Endodermal cell (in vitro differentiated cells): ENCODE measurements at regions not wholly inside any gene's neighbourhood (a gene's known extent, or its start where the extent isn't known, plus 50 kb on each side); places are given as distances from the start of the nearest gene placed in this dataset.

Experiments used
- DNase-seq: peaks from one replicate; pipeline ENCODE4 v3.0.0-alpha.2; 2017
- H3K27ac ChIP-seq: 2 replicates; pipeline ENCODE4 v1.5.1; 2013; ENCODE audit warnings: mild to moderate bottlenecking, low read depth, low read length, moderate library complexity
- H3K27me3 ChIP-seq: 2 replicates; pipeline ENCODE4 v1.6.1; 2013; ENCODE audit warnings: mild to moderate bottlenecking, low read length, moderate library complexity; ENCODE audit not compliant: insufficient read depth, control insufficient read depth, poor library complexity, severe bottlenecking
- H3K36me3 ChIP-seq: 2 replicates; pipeline ENCODE4 v1.7.0; 2013; ENCODE audit warnings: mild to moderate bottlenecking, low read length, moderate library complexity; ENCODE audit not compliant: control insufficient read depth, insufficient read depth
- H3K4me1 ChIP-seq: one replicate; pipeline ENCODE4 v1.7.0; 2013; ENCODE audit warnings: low read length; ENCODE audit not compliant: control insufficient read depth, insufficient read depth
- H3K4me3 ChIP-seq: 2 replicates; pipeline ENCODE4 v1.5.1; 2013; ENCODE audit warnings: mild to moderate bottlenecking, low read length, moderate library complexity
- H3K9ac ChIP-seq: 2 replicates; pipeline ENCODE4 v1.6.1; 2013; ENCODE audit warnings: mild to moderate bottlenecking, low read length, moderate library complexity; ENCODE audit not compliant: poor library complexity, severe bottlenecking; ENCODE audit errors: extremely low read depth
- H3K9me3 ChIP-seq: 2 replicates; pipeline ENCODE4 v1.6.1; 2013; ENCODE audit warnings: mild to moderate bottlenecking, low read length, moderate library complexity; ENCODE audit not compliant: control insufficient read depth
- H3K27ac Mint-ChIP-seq: 2 replicates; pipeline ENCODE4 v1.8.0; 2020; ENCODE audit warnings: mixed read lengths
- H3K27me3 Mint-ChIP-seq: 2 replicates; pipeline ENCODE4 v1.8.0; 2021; ENCODE audit warnings: mild to moderate bottlenecking, mixed read lengths; ENCODE audit not compliant: insufficient read depth
- H3K36me3 Mint-ChIP-seq: 2 replicates; pipeline ENCODE4 v1.8.0; 2020; ENCODE audit warnings: low read depth, mixed read lengths
- H3K4me1 Mint-ChIP-seq: 2 replicates; pipeline ENCODE4 v1.8.0; 2020; ENCODE audit warnings: mixed read lengths
- H3K4me3 Mint-ChIP-seq: 2 replicates; pipeline ENCODE4 v1.8.0; 2020; ENCODE audit warnings: mild to moderate bottlenecking, moderate library complexity, mixed read lengths
- H3K9me3 Mint-ChIP-seq: 2 replicates; pipeline ENCODE4 v1.8.0; 2020; ENCODE audit warnings: mild to moderate bottlenecking, mixed read lengths
- WGBS, 2 experiments: methylation state at CpG; one replicate each; pipeline versions ENCODE4 v1.1.5 to v1.1.7; 2013; ENCODE audit warnings: missing lambda C conversion rate in 2 of 2, mixed read lengths in 1 of 2; ENCODE audit not compliant: insufficient coverage in 1 of 2, insufficient read length in 1 of 2; 5-methylcytosine and 5-hydroxymethylcytosine counted together
- TF ChIP-seq, protein P1 (sequence below): fragments of 200-600 bp; sonication (generic); conservative IDR thresholded peaks from 2 replicates; pipeline ENCODE4 v1.5.0; 2021; ENCODE audit warnings: antibody characterized with exemption, mild to moderate bottlenecking

DNA sequence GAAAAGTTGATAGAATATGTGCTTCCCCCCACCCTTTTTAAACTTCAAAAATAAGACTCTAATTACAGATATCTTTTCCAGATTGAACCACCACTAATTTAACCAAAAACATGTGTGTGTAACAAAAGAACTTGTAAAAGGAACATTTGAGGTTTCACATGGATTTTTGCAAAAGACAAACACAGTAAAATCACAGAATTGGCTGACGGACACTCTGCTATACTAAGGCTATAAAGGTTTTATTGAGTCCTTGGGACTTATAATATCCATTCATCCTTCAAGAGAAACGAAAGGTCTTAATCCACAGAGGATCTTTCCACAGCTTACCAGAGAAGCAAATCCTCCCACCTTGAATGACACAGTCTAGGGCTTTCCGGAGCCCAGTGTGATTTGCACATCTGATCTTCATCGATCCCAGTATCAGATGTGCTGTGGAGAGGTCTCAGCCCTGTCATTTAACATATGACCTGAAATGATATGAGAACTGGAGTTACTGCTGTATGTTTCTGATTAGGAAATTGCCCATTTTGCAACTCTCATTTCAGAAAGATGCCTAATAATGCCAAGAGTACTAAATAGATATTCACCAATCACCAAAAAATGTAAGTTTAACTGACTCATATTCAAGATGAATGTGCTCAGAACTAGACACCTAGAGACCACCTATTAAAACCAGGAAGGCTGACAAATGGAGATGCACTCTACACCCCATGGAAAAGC lies 256.5 kb upstream of the FBXL7 start:
- H3K27me3 Mint-ChIP-seq: no peaks in the 10 kb centered on the region

GRCh38 chr5:15241216-15241821 lies 258.7 kb upstream of the FBXL7 start:
- peaks cover 30% of the 10 kb centered on the region for H3K9me3 Mint-ChIP-seq
- Histone ChIP-seq H3K4me3 (no peak overlapping the region), H3K4me1 (no peaks in the 10 kb centered on the region), H3K36me3 (no peaks in the 10 kb centered on the region), H3K27ac (no peak overlapping the region), H3K9me3 (peaks cover 26% of the 10 kb centered on the region), H3K9ac (no peak overlapping the region), H3K27me3 (no peaks in the 10 kb centered on the region)
- TF ChIP-seq, protein P1, sequence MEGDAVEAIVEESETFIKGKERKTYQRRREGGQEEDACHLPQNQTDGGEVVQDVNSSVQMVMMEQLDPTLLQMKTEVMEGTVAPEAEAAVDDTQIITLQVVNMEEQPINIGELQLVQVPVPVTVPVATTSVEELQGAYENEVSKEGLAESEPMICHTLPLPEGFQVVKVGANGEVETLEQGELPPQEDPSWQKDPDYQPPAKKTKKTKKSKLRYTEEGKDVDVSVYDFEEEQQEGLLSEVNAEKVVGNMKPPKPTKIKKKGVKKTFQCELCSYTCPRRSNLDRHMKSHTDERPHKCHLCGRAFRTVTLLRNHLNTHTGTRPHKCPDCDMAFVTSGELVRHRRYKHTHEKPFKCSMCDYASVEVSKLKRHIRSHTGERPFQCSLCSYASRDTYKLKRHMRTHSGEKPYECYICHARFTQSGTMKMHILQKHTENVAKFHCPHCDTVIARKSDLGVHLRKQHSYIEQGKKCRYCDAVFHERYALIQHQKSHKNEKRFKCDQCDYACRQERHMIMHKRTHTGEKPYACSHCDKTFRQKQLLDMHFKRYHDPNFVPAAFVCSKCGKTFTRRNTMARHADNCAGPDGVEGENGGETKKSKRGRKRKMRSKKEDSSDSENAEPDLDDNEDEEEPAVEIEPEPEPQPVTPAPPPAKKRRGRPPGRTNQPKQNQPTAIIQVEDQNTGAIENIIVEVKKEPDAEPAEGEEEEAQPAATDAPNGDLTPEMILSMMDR: no peak
- 86 to 92% methylated on average over 1 of the region's 1 CpG for WGBS, 2 experiments
- no peak overlapping the region for H3K27ac Mint-ChIP-seq
- H3K4me3 Mint-ChIP-seq: no peak overlapping the region
- DNase-seq: no peak
- no peaks in the 10 kb centered on the region for H3K36me3 Mint-ChIP-seq
- H3K27me3 Mint-ChIP-seq: no peaks in the 10 kb centered on the region
- H3K4me1 Mint-ChIP-seq: no peaks in the 10 kb centered on the region

More for the DNA sequence above, 256.5 kb upstream of the FBXL7 start:
- DNase-seq: no peak
- no peaks in the 10 kb centered on the region for H3K4me1 Mint-ChIP-seq
- no peak overlapping the region for H3K4me3 Mint-ChIP-seq
- peaks cover 30% of the 10 kb centered on the region for H3K9me3 Mint-ChIP-seq
- no peak overlapping the region for H3K27ac ChIP-seq
- TF ChIP-seq, protein P1: no peak
- H3K9me3 ChIP-seq: peaks cover 34% of the 10 kb centered on the region
- H3K36me3 Mint-ChIP-seq: no peaks in the 10 kb centered on the region
- no peaks in the 10 kb centered on the region for H3K4me1 ChIP-seq
- H3K36me3 ChIP-seq: no peaks in the 10 kb centered on the region
- no peaks in the 10 kb centered on the region for H3K27me3 ChIP-seq
- H3K9ac ChIP-seq: no peak overlapping the region
- no peak overlapping the region for H3K27ac Mint-ChIP-seq
- H3K4me3 ChIP-seq: no peak overlapping the region
- WGBS, 2 experiments: 86 to 100% methylated on average over 1 to 4 of the region's 4 CpGs

DNA sequence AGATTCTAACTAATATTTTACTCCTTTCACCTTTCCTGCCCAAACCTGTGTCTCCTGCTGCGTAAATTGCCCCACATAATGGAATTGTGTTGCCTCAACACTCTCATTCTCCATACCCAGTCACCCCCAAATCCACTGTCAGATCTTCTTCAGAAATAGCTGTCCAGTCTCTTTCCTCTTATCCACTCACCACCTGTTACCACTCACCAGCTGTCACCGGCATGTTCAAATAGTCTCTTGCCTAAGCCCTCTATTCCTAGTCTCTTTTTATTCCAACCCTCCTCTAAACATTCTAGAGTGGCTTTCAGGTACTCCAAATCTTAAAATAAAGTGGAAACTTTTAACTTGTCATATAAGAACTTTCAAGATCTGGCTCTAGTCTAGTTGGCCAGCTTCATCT lies 262.0 kb upstream of the FBXL7 start:
- Mint-ChIP-seq H3K27ac (no peak overlapping the region), H3K9me3 (peaks cover 21% of the 10 kb centered on the region), H3K27me3 (no peaks in the 10 kb centered on the region), H3K4me3 (no peak overlapping the region), H3K36me3 (no peaks in the 10 kb centered on the region), H3K4me1 (peaks cover 4% of the 10 kb centered on the region)
- no peak for DNase-seq
- no peak overlapping the region for H3K9ac ChIP-seq
- H3K27ac ChIP-seq: no peak overlapping the region
- H3K36me3 ChIP-seq: no peaks in the 10 kb centered on the region
- no peak overlapping the region for H3K4me3 ChIP-seq
- H3K27me3 ChIP-seq: no peaks in the 10 kb centered on the region
- whole genome bisulfite sequencing, 2 experiments: 85 to 100% methylated on average over 1 to 2 of the region's 2 CpGs
- TF ChIP-seq, protein P1: no peak
- H3K9me3 ChIP-seq: peaks cover 16% of the 10 kb centered on the region
- no peaks in the 10 kb centered on the region for H3K4me1 ChIP-seq
